ENCODE measurements at regions not wholly inside any gene's neighbourhood (a gene's known extent, or its start where the extent isn't known, plus 50 kb on each side); places are given as distances from the start of the nearest gene placed in this dataset.

DNA sequence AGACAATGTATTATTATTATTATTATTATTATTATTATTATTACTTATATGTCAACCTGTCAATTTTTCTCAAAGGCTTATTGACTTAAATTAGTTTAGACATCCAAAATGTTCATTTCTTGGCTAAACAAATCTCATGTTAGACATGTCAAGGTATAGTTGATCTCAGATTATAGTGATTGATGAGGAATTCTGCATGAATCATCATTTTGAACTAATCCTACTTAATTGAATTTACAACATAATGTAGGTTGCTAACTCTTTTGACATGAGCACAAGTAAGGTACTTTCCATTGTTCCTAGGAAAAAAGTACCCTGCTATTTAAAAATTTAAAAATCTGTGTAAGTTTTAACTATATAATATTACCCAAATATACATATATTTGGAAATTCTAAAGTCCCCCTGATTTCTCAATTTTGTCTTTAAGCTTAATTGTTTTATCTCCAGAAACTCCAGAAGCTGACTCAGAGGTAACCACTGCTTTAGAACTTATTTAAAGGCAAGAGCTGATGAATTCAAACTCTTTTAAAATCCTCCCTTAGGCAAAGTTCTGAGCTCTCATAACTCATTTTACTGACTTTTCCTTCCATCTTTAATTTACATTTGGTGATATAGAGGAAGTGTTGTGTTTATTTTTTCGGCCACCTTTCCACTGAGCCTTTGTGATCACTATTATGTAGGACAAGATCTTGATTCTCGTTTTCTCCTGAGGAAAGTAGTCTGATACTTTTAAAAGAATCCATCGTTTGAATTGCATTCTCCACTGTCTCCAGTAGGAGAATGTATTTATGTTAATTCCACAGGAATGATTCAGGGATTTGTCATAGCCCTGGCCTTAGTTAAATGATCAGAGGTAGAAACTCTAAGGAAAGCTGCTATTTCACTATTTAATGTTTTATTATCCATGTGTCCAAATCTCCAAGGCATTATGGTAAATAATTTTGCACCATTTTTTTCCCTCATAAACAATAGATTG, 1304.5 kb downstream of the AACS start:
- Histone ChIP-seq H3K4me1 (no peaks in the 10 kb centered on the region), H3K36me3 (no peaks in the 10 kb centered on the region), H3K27ac (no peak overlapping the region), H4K20me1 (no peaks in the 10 kb centered on the region), H3K4me3 (no peak overlapping the region), H3K9ac (no peak overlapping the region), H3K27me3 (no peaks in the 10 kb centered on the region), H3K9me3 (no peaks in the 10 kb centered on the region), H3K4me2 (no peak overlapping the region)
- TF ChIP-seq Cebpa-rat (IDR thresholded peaks at IDR 0.05): no peak

- Histone ChIP-seq H3K27me3 (no peaks in the 10 kb centered on the region), H3K36me3 (no peaks in the 10 kb centered on the region), H3K9ac (no peak overlapping the region), H3K4me3 (no peak overlapping the region), H3K4me2 (no peak overlapping the region), H3K4me1 (peaks cover 9% of the 10 kb centered on the region), H4K20me1 (no peaks in the 10 kb centered on the region), H3K27ac (no peak overlapping the region), H3K9me3 (peaks cover 9% of the 10 kb centered on the region; the same call in 1 of the 2 replicates)
- TF ChIP-seq Cebpa-rat (IDR thresholded peaks at IDR 0.05): no peak
Observed at GRCh38 chr12:126383506-126383905, 1318.3 kb downstream of the AACS start.

DNA sequence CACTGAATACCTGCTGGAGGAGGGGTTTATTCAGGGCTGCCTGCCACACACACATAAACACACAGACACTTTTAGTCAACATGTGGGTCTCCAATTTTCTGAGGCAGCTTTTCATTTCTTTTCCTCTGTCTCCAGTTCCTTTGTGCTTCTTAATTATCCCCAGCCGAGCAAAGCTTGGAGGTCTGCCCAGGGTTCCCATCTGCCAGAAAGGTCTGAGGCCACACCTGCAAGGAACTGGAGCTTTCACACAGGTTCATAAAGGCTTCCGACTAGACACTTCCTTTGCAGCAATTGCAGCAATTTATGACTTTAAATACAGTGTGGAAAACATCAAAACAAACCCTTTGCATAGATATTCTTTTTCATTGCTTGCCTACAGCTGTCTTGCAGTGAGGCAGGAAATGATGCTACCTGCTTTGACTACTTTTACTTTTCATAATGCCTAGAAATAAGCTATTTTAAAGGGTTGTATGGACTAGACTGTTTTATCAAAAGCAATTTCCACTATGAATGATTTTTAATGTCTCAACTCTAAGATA, 1318.9 kb downstream of the AACS start:
- Histone ChIP-seq H3K27me3 (no peaks in the 10 kb centered on the region), H3K4me1 (peaks cover 9% of the 10 kb centered on the region), H4K20me1 (no peaks in the 10 kb centered on the region), H3K9ac (no peak overlapping the region), H3K27ac (no peak overlapping the region), H3K36me3 (no peaks in the 10 kb centered on the region), H3K9me3 (peaks cover 9% of the 10 kb centered on the region; the same call in 1 of the 2 replicates), H3K4me3 (no peak overlapping the region), H3K4me2 (no peak overlapping the region)
- no peak for TF ChIP-seq Cebpa-rat (IDR thresholded peaks at IDR 0.05)

- H3K36me3 ChIP-seq: no peaks in the 10 kb centered on the region
- peaks cover 14% of the 10 kb centered on the region; the same call in 1 of the 2 replicates for H3K9me3 ChIP-seq
- no peak overlapping the region for H3K4me2 ChIP-seq
- no peak overlapping the region for H3K9ac ChIP-seq
- H3K4me1 ChIP-seq: peaks cover 21% of the 10 kb centered on the region
- no peak overlapping the region for H3K27ac ChIP-seq
- no peaks in the 10 kb centered on the region for H3K27me3 ChIP-seq
- no peak overlapping the region for H3K4me3 ChIP-seq
- no peak for TF ChIP-seq Cebpa-rat (IDR thresholded peaks at IDR 0.05)
- no peaks in the 10 kb centered on the region for H4K20me1 ChIP-seq
Observed at GRCh38 chr12:126385785-126386184, 1320.5 kb downstream of the AACS start.

- Histone ChIP-seq H3K27ac (no peak overlapping the region), H3K4me3 (no peak overlapping the region), H3K4me2 (no peak overlapping the region), H3K9ac (no peak overlapping the region), H4K20me1 (no peaks in the 10 kb centered on the region), H3K4me1 (peaks cover 21% of the 10 kb centered on the region), H3K27me3 (no peaks in the 10 kb centered on the region), H3K9me3 (0 out of 2 replicates have a peak, but pooled peaks cover 5% of the 10 kb centered on the region), H3K36me3 (no peaks in the 10 kb centered on the region)
- TF ChIP-seq Cebpa-rat (IDR thresholded peaks at IDR 0.05): no peak
Observed at GRCh38 chr12:126389220-126389841, 1324.1 kb downstream of the AACS start.

DNA sequence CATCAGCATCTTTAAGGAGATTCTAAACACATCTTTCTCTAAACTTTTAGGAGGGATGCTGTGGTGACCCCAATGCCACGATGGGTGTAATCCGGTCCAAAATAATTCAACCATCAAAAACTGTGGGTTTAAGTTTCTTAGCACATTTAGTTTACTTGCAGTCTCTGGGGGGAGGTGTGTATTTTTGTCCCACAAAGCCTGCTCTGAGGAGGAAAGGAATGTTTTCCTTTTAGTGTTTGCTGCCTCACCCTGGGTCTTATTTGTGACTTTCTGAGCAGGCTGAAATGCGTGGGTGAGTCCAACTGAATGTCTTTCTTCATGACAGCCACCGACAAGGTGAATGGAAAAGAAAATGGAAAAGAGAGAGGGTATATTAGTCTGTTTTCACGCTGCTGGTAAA, 1324.7 kb downstream of the AACS start:
- Histone ChIP-seq H3K27ac (no peak overlapping the region), H3K4me2 (peak overlapping the region; percentile 50), H3K4me1 (peaks cover 21% of the 10 kb centered on the region), H3K9ac (no peak overlapping the region), H3K9me3 (0 out of 2 replicates have a peak, but pooled peaks cover 5% of the 10 kb centered on the region), H3K27me3 (no peaks in the 10 kb centered on the region), H3K36me3 (no peaks in the 10 kb centered on the region), H3K4me3 (no peak overlapping the region), H4K20me1 (no peaks in the 10 kb centered on the region)
- no peak for TF ChIP-seq Cebpa-rat (IDR thresholded peaks at IDR 0.05)

GRCh38 chr12:126390969-126391566, 1325.8 kb downstream of the AACS start:
- TF ChIP-seq Cebpa-rat (IDR thresholded peaks at IDR 0.05): no peak
- Histone ChIP-seq H3K36me3 (no peaks in the 10 kb centered on the region), H3K9me3 (0 out of 2 replicates have a peak, but pooled peaks cover 5% of the 10 kb centered on the region), H3K4me1 (peaks cover 21% of the 10 kb centered on the region), H3K9ac (no peak overlapping the region), H3K27ac (no peak overlapping the region), H3K4me2 (no peak overlapping the region), H4K20me1 (no peaks in the 10 kb centered on the region), H3K27me3 (no peaks in the 10 kb centered on the region), H3K4me3 (no peak overlapping the region)

- TF ChIP-seq Cebpa-rat (IDR thresholded peaks at IDR 0.05): no peak
- Histone ChIP-seq H3K4me3 (no peak overlapping the region), H3K4me1 (peaks cover 18% of the 10 kb centered on the region), H3K36me3 (no peaks in the 10 kb centered on the region), H3K27me3 (no peaks in the 10 kb centered on the region), H3K4me2 (no peak overlapping the region), H4K20me1 (no peaks in the 10 kb centered on the region), H3K9me3 (peaks cover 16% of the 10 kb centered on the region), H3K9ac (no peak overlapping the region), H3K27ac (peak overlapping the region; percentile 6; the same call in 1 of the 2 replicates)
Observed at GRCh38 chr12:126396536-126396935, 1331.3 kb downstream of the AACS start.

DNA sequence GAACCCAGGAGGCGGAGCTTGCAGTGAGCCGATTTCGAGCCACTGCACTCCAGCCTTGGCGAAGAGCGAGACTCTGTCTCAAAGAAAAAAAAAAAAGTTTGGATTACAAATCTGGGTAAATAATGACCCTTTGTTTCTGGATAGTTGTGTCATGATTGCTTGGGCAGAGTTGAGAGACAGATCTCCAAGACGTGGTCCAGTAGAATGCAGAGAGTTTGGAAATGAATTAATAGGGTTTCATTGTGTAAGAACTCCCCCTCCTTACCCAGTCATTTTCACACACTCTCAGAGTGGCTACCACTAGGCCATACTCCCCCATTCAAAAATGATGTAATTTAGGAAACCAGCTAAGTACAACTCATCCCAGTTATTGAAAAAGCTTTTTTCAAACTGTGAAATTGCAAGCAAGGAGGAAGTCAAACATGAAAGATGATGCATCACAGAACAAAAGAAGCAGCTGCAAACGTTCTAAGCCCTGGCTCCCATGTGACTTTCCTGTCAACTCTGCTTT, 1331.9 kb downstream of the AACS start:
- peaks cover 18% of the 10 kb centered on the region for H3K4me1 ChIP-seq
- peaks cover 16% of the 10 kb centered on the region for H3K9me3 ChIP-seq
- H3K9ac ChIP-seq: no peak overlapping the region
- peak overlapping the region; percentile 48; the same call in 1 of the 2 replicates for H3K27ac ChIP-seq
- no peak overlapping the region for H3K4me3 ChIP-seq
- H3K4me2 ChIP-seq: peak overlapping the region; percentile 24
- TF ChIP-seq Cebpa-rat (IDR thresholded peaks at IDR 0.05): no peak
- H4K20me1 ChIP-seq: no peaks in the 10 kb centered on the region
- no peaks in the 10 kb centered on the region for H3K27me3 ChIP-seq
- H3K36me3 ChIP-seq: no peaks in the 10 kb centered on the region
